ENCODE measurements at regions not wholly inside any gene's neighbourhood (a gene's known extent, or its start where the extent isn't known, plus 50 kb on each side); places are given as distances from the start of the nearest gene placed in this dataset.

DNA sequence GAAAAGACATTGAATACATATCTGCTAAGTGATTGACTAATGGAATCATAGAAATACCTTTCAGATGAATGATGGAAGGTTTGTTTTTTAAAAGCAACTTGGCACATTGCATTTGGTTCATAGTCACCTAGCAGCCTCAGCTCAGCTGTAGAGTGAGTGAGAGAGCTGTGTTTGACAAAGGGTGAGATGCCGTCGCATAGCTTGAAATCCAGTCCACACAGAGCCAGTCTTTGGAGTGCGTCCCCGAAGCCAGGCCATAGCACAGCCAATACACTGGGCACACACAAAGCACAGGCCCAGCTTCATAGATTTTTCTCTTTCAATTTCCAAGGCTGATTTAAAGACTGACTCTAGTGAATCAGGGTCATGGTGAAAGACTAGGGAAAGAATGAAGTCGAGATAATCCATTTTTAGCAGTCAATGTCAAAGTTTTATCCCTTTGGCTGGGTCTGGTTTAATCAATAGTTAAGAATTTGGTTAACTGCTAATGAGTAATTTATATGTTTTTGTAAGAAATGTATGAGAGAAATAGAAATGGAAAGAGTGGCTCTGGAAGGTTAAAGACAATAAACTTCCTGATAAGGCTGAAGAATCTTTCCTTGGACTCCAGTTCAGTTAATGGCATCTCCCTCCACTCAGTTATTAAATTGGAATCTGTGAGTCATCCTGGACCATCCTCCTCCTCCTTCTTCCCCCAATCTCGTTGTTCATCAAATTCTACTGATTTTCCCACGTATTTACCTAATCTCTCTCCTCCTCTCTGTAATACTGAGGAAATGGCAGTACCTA is 101.2 kb upstream of the IRF2BP2 start (continued):
- TF ChIP-seq ZBTB46 (CRISPR knock-in tag; IDR thresholded peaks at IDR 0.05; ENCODE audit: borderline replicate concordance), result no peak
- TF ChIP-seq, protein P1, sequence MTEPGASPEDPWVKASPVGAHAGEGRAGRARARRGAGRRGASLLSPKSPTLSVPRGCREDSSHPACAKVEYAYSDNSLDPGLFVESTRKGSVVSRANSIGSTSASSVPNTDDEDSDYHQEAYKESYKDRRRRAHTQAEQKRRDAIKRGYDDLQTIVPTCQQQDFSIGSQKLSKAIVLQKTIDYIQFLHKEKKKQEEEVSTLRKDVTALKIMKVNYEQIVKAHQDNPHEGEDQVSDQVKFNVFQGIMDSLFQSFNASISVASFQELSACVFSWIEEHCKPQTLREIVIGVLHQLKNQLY (CRISPR knock-in tag; IDR thresholded peaks at IDR 0.05), result no peak
- TF ChIP-seq TMF1 (CRISPR knock-in tag; IDR thresholded peaks at IDR 0.05; ENCODE audit: low read depth), result no peak
- no peak for TF ChIP-seq ZNF33A (CRISPR knock-in tag; IDR thresholded peaks at IDR 0.05; ENCODE audit: borderline replicate concordance)
- no peak for TF ChIP-seq EHMT2 (IDR thresholded peaks at IDR 0.05; ENCODE audit: borderline replicate concordance, low read depth, low read length)

- peaks cover 56% of the 10 kb centered on the region for H3K4me1 ChIP-seq (ENCODE audit: insufficient read depth, low read length)
- ATAC-seq (no peak), DNase-seq (ENCODE audit: low spot score) (no peak), FAIRE-seq (no peak)
- intact Hi-C loops (cut with micrococcal nuclease; ENCODE audit: unreplicated experiment), result no loop called here
- H2AFZ ChIP-seq (ENCODE audit: low read length), result no peak overlapping the region
- H3K9me3 ChIP-seq (ENCODE audit: low read length), result no peaks in the 10 kb centered on the region
- H3K36me3 ChIP-seq (replicated peaks in 1 of 2; ENCODE audit: control insufficient read depth in 1 of 2, insufficient read depth in 2 of 2, low read length in 2 of 2), result no peaks in the 10 kb centered on the region
- H3K27ac ChIP-seq (ENCODE audit: extremely low read length, insufficient read depth, low read length), result no peak overlapping the region
- no peaks in the 10 kb centered on the region for H3K27me3 ChIP-seq (ENCODE audit: control insufficient read depth in 1 of 2, insufficient read depth in 2 of 2, low read length in 2 of 2)
- no peak overlapping the region for H3K4me2 ChIP-seq (ENCODE audit: low read depth, low read length)
- ChIA-PET CTCF (ENCODE audit: low intra/inter-chr PET ratio, low total read pairs) (no interaction called here), POLR2A (interaction anchor here (1.1 to 19.4 kb wide), 4 partner anchors 14 to 98 kb away, joined by 3 to 1137 read pairs (median 4); partner anchors contain the start of gene IRF2BP2)
- peaks cover 17% of the 10 kb centered on the region for H3K79me2 ChIP-seq (ENCODE audit: insufficient read depth, low read length)
- in situ Hi-C loops (cut with HindIII; ENCODE audit: extremely low pct_ligation_motif_present, low pct_unique_long_range_greater_than_20kb), result loop anchor here (10.0 kb wide), 1 partner anchor 216 kb away; no protein-coding TSS in a partner anchor
- no peak overlapping the region for H3K4me3 ChIP-seq (replicated peaks in 1 of 3; ENCODE audit: insufficient read depth in 1 of 3, low read depth in 2 of 3, low read length in 3 of 3)
- no peaks in the 10 kb centered on the region for H4K20me1 ChIP-seq (ENCODE audit: insufficient read depth, low read length)
- no TSS peak for BruUV-seq (replicated peaks)
- WGBS (ENCODE audit: low lambda C conversion rate), result 98% methylated on average over 5 of the region's 6 CpGs
- no peak overlapping the region for H3K9ac ChIP-seq (ENCODE audit: insufficient read depth, low read depth, low read length)
- TF ChIP-seq, protein P2, sequence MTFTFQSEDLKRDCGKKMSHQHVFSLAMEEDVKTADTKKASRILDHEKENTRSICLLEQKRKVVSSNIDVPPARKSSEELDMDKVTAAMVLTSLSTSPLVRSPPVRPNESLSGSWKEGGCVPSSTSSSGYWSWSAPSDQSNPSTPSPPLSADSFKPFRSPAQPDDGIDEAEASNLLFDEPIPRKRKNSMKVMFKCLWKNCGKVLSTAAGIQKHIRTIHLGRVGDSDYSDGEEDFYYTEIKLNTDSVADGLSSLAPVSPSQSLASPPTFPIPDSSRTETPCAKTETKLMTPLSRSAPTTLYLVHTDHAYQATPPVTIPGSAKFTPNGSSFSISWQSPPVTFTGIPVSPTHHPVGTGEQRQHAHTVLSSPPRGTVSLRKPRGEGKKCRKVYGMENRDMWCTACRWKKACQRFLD (CRISPR knock-in tag; IDR thresholded peaks at IDR 0.05; ENCODE audit: borderline replicate concordance), result no peak
- TF ChIP-seq ZNF431 (CRISPR knock-in tag; IDR thresholded peaks at IDR 0.05; ENCODE audit: borderline replicate concordance, low read depth) (no peak), MIER3 (CRISPR knock-in tag; IDR thresholded peaks at IDR 0.05; ENCODE audit: borderline replicate concordance) (no peak), THAP9 (CRISPR knock-in tag; IDR thresholded peaks at IDR 0.05; ENCODE audit: borderline replicate concordance) (no peak)
- TF ChIP-seq, protein P3, sequence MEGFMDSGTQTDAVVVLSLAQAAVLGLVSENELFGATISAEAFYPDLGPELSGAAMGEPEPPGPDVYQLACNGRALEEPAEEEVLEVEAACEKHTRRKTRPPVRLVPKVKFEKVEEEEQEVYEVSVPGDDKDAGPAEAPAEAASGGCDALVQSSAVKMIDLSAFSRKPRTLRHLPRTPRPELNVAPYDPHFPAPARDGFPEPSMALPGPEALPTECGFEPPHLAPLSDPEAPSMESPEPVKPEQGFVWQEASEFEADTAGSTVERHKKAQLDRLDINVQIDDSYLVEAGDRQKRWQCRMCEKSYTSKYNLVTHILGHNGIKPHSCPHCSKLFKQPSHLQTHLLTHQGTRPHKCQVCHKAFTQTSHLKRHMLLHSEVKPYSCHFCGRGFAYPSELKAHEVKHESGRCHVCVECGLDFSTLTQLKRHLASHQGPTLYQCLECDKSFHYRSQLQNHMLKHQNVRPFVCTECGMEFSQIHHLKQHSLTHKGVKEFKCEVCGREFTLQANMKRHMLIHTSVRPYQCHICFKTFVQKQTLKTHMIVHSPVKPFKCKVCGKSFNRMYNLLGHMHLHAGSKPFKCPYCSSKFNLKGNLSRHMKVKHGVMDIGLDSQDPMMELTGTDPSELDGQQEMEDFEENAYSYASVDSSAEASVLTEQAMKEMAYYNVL (CRISPR knock-in tag; IDR thresholded peaks at IDR 0.05; ENCODE audit: borderline replicate concordance), result no peak
Observed at GRCh38 chr1:234710381-234710780, 100.4 kb upstream of the IRF2BP2 start.
